GM12878 (cell line): ENCODE measurements at regions not wholly inside any gene's neighbourhood (a gene's known extent, or its start where the extent isn't known, plus 50 kb on each side); places are given as distances from the start of the nearest gene placed in this dataset.

Experiments
- ATAC-seq: fragments of 200-7000 bp; cut with Tn5 transposase; 3 replicates; pipeline ENCODE4 v1.9.1; 2020; ENCODE audit warnings: mild to moderate bottlenecking, moderate library complexity
- BruUV-seq: library from RNA; stranded (reverse); fragments of 400-500 nt; replicated peaks from 2 replicates; lab custom pipeline; 2021; lab: Mats Ljungman, UMichigan
- CTCF ChIA-PET: fragments of 300-600 bp; sonication (Branson Sonifier 250); formaldehyde crosslinking; extraction: SDS; loops from one replicate; lab custom pipeline; 2021; ENCODE audit warnings: inconsistent platforms; lab: Yijun Ruan, JAX
- POLR2A ChIA-PET: fragments of 350-600 bp; formaldehyde crosslinking; extraction: SDS; loops from one replicate; lab custom pipeline; 2021; ENCODE audit warnings: inconsistent platforms; lab: Charles Lee
- RAD21 ChIA-PET: fragments of 300-600 bp; sonication (Branson Sonifier 250); formaldehyde crosslinking; loops from one replicate; lab custom pipeline; 2023; ENCODE audit warnings: antibody characterized with exemption; ENCODE audit not compliant: unreplicated experiment; lab: Charles Lee
- SMC1A ChIA-PET: fragments of 300-600 bp; sonication (Branson Sonifier 250); formaldehyde crosslinking; loops from one replicate; lab custom pipeline; 2023; ENCODE audit not compliant: unreplicated experiment, uncharacterized antibody; lab: Charles Lee
- DNase-seq: peaks from one replicate; pipeline ENCODE4 v3.0.0-alpha.2; 2011; ENCODE audit warnings: low read depth, low spot score
- FAIRE-seq: peaks from 3 replicates; lab custom pipeline; 2011; peaks lifted over from hg19 to GRCh38; lab: Jason Lieb, UNC
- H2AFZ ChIP-seq: 2 replicates; pipeline ENCODE4 v1.6.0; 2011; ENCODE audit warnings: low read depth, low read length, control low read depth; ENCODE audit not compliant: control insufficient read depth
- H3K27ac ChIP-seq: 2 replicates; pipeline ENCODE4 v1.5.1; 2011; ENCODE audit warnings: control low read depth; ENCODE audit not compliant: control insufficient read depth, insufficient read depth
- H3K27me3 ChIP-seq, 2 experiments: replicated peaks in 1 of 2; 2 replicates each; pipeline versions ENCODE4 v1.6.0 to v1.6.1; 2011; ENCODE audit warnings: low read length in 1 of 2; ENCODE audit not compliant: control insufficient read depth in 2 of 2, insufficient read depth in 2 of 2
- H3K36me3 ChIP-seq, 2 experiments: 2 replicates each; pipeline ENCODE4 v1.5.1; 2011; ENCODE audit warnings: low read length in 1 of 2; ENCODE audit not compliant: control insufficient read depth in 2 of 2, insufficient read depth in 2 of 2
- H3K4me1 ChIP-seq: 2 replicates; pipeline ENCODE4 v1.6.1; 2011; ENCODE audit warnings: mild to moderate bottlenecking, low read length, moderate library complexity, mixed read lengths; ENCODE audit not compliant: control insufficient read depth, insufficient read depth
- H3K4me2 ChIP-seq: 2 replicates; pipeline ENCODE4 v1.6.0; 2011; ENCODE audit warnings: control low read depth; ENCODE audit not compliant: control insufficient read depth, insufficient read depth
- H3K4me3 ChIP-seq: fragments of 200-600 bp; sonication (generic); 2 replicates; pipeline ENCODE4 v1.5.1; 2016
- H3K79me2 ChIP-seq: 2 replicates; pipeline ENCODE4 v1.6.0; 2011; ENCODE audit warnings: low read length; ENCODE audit not compliant: control insufficient read depth, insufficient read depth
- H3K9ac ChIP-seq: 2 replicates; pipeline ENCODE4 v1.8.0; 2011; ENCODE audit warnings: low read length, control low read depth, mixed read lengths; ENCODE audit not compliant: control insufficient read depth, insufficient read depth
- H3K9me3 ChIP-seq: replicated peaks from 3 replicates; pipeline ENCODE4 v1.5.1; 2011; ENCODE audit warnings: mild to moderate bottlenecking, low read length; ENCODE audit not compliant: control insufficient read depth, insufficient read depth
- H4K20me1 ChIP-seq: 2 replicates; pipeline ENCODE4 v1.6.0; 2011; ENCODE audit not compliant: control insufficient read depth, insufficient read depth
- BCL11A ChIP-seq: IDR thresholded peaks from 2 replicates; pipeline ENCODE4 v1.6.1; 2011; ENCODE audit warnings: low read depth, low read length
- CBFB ChIP-seq: IDR thresholded peaks from 2 replicates; pipeline ENCODE4 v1.6.1; 2016; ENCODE audit warnings: antibody characterized with exemption, low read depth
- CHD1 ChIP-seq: IDR thresholded peaks from 2 replicates; pipeline ENCODE4 v1.6.1; 2012; ENCODE audit warnings: low read depth, low read length, improper control_type of control experiment
- HCFC1 ChIP-seq: fragments of 150-350 bp; IDR thresholded peaks from 2 replicates; pipeline ENCODE4 v1.6.1; 2014; ENCODE audit warnings: low read length
- NFIC ChIP-seq: IDR thresholded peaks from 2 replicates; pipeline ENCODE4 v1.6.1; 2012; ENCODE audit warnings: low read depth, mild to moderate bottlenecking, inconsistent platforms, low read length, moderate library complexity
- TCF7 ChIP-seq: IDR thresholded peaks from 2 replicates; pipeline ENCODE4 v1.6.1; 2014; ENCODE audit warnings: antibody characterized with exemption, borderline replicate concordance
- ZNF207 ChIP-seq: fragments of 450-650 bp; IDR thresholded peaks from 2 replicates; pipeline ENCODE4 v1.6.1; 2014; ENCODE audit warnings: antibody characterized with exemption, mild to moderate bottlenecking, borderline replicate concordance
- ZSCAN29 ChIP-seq: fragments of 450-650 bp; IDR thresholded peaks from 2 replicates; pipeline ENCODE4 v1.6.1; 2017; ENCODE audit warnings: mild to moderate bottlenecking, moderate library complexity
- WGBS: methylation state at CpG from one replicate; pipeline ENCODE4 v1.1.6; 2016; ENCODE audit warnings: low lambda C conversion rate; ENCODE audit not compliant: insufficient replicate concordance, insufficient coverage; ENCODE audit errors: missing lambda C conversion rate; 5-methylcytosine and 5-hydroxymethylcytosine counted together
- in situ Hi-C: fragments of 300-500 bp; cut with MboI; formaldehyde crosslinking; loops from 9 replicates; pipeline ENCODE4 v1.14.3; 2018; ENCODE audit warnings: mixed read lengths
- intact Hi-C: fragments of 100-400 bp; cut with micrococcal nuclease; formaldehyde crosslinking; loops from one replicate; pipeline ENCODE4 v1.14.2; 2022; ENCODE audit not compliant: unreplicated experiment
- TF ChIP-seq, protein P1 (sequence below): fragments of 450-650 bp; IDR thresholded peaks from 2 replicates; pipeline ENCODE4 v1.6.1; 2016; ENCODE audit warnings: mild to moderate bottlenecking, moderate library complexity, borderline replicate concordance
- TF ChIP-seq, protein P2 (sequence below): IDR thresholded peaks from 2 replicates; pipeline ENCODE4 v1.6.1; 2012; ENCODE audit warnings: improper control_type of control experiment, low read depth, low read length; ENCODE audit not compliant: insufficient replicate concordance

DNA sequence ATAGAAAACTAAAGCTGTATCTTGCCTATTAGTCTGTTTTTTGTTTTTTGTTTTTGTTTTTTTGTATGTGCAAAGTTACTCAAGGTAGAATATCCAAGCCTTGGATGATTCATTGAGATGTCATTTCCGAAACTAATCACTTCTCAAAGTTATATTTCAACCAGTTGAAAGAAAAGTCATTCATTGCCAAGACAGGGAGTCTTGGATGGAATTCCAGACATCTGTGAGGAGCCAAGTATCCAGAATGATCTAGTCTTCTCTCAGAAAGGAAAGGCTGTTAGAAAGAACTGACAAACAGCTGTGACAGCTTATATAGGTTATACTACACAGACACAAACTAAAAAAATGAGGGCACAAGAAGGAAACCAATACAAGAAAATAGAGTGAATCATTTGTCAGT is 141.1 kb upstream of the NDST3 start:
- ChIA-PET SMC1A (interaction anchor here (1.1 to 1.5 kb wide), 2 partner anchors 11 to 16 kb away, joined by 3 to 6 read pairs; no protein-coding TSS in a partner anchor), CTCF (no interaction called here), POLR2A (no interaction called here), RAD21 (no interaction called here)
- Histone ChIP-seq H3K9me3 (no peaks in the 10 kb centered on the region), H3K4me3 (no peak overlapping the region), H2AFZ (no peak overlapping the region), H3K36me3 (no peaks in the 10 kb centered on the region), H3K4me2 (no peak overlapping the region), H3K27ac (no peak overlapping the region), H4K20me1 (no peaks in the 10 kb centered on the region), H3K27me3 (no peaks in the 10 kb centered on the region), H3K79me2 (no peaks in the 10 kb centered on the region), H3K9ac (no peak overlapping the region), H3K4me1 (no peaks in the 10 kb centered on the region)
- BruUV-seq, result no TSS peak
- in situ Hi-C loops, result no loop called here
- no peak for DNase-seq
- FAIRE-seq, result no peak
- intact Hi-C loops, result no loop called here
- ATAC-seq, result no peak
- no peak for TF ChIP-seq ZNF207
- TF ChIP-seq CBFB, result no peak
- TF ChIP-seq TCF7, result no peak
- TF ChIP-seq HCFC1, result no peak
- TF ChIP-seq, protein P1, sequence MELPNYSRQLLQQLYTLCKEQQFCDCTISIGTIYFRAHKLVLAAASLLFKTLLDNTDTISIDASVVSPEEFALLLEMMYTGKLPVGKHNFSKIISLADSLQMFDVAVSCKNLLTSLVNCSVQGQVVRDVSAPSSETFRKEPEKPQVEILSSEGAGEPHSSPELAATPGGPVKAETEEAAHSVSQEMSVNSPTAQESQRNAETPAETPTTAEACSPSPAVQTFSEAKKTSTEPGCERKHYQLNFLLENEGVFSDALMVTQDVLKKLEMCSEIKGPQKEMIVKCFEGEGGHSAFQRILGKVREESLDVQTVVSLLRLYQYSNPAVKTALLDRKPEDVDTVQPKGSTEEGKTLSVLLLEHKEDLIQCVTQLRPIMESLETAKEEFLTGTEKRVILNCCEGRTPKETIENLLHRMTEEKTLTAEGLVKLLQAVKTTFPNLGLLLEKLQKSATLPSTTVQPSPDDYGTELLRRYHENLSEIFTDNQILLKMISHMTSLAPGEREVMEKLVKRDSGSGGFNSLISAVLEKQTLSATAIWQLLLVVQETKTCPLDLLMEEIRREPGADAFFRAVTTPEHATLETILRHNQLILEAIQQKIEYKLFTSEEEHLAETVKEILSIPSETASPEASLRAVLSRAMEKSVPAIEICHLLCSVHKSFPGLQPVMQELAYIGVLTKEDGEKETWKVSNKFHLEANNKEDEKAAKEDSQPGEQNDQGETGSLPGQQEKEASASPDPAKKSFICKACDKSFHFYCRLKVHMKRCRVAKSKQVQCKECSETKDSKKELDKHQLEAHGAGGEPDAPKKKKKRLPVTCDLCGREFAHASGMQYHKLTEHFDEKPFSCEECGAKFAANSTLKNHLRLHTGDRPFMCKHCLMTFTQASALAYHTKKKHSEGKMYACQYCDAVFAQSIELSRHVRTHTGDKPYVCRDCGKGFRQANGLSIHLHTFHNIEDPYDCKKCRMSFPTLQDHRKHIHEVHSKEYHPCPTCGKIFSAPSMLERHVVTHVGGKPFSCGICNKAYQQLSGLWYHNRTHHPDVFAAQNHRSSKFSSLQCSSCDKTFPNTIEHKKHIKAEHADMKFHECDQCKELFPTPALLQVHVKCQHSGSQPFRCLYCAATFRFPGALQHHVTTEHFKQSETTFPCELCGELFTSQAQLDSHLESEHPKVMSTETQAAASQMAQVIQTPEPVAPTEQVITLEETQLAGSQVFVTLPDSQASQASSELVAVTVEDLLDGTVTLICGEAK, result no peak
- no peak for TF ChIP-seq CHD1
- no peak for TF ChIP-seq ZSCAN29
- no peak for TF ChIP-seq NFIC
- TF ChIP-seq BCL11A, result no peak
- TF ChIP-seq, protein P2, sequence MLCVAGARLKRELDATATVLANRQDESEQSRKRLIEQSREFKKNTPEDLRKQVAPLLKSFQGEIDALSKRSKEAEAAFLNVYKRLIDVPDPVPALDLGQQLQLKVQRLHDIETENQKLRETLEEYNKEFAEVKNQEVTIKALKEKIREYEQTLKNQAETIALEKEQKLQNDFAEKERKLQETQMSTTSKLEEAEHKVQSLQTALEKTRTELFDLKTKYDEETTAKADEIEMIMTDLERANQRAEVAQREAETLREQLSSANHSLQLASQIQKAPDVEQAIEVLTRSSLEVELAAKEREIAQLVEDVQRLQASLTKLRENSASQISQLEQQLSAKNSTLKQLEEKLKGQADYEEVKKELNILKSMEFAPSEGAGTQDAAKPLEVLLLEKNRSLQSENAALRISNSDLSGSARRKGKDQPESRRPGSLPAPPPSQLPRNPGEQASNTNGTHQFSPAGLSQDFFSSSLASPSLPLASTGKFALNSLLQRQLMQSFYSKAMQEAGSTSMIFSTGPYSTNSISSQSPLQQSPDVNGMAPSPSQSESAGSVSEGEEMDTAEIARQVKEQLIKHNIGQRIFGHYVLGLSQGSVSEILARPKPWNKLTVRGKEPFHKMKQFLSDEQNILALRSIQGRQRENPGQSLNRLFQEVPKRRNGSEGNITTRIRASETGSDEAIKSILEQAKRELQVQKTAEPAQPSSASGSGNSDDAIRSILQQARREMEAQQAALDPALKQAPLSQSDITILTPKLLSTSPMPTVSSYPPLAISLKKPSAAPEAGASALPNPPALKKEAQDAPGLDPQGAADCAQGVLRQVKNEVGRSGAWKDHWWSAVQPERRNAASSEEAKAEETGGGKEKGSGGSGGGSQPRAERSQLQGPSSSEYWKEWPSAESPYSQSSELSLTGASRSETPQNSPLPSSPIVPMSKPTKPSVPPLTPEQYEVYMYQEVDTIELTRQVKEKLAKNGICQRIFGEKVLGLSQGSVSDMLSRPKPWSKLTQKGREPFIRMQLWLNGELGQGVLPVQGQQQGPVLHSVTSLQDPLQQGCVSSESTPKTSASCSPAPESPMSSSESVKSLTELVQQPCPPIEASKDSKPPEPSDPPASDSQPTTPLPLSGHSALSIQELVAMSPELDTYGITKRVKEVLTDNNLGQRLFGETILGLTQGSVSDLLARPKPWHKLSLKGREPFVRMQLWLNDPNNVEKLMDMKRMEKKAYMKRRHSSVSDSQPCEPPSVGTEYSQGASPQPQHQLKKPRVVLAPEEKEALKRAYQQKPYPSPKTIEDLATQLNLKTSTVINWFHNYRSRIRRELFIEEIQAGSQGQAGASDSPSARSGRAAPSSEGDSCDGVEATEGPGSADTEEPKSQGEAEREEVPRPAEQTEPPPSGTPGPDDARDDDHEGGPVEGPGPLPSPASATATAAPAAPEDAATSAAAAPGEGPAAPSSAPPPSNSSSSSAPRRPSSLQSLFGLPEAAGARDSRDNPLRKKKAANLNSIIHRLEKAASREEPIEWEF, result no peak
- 0% methylated on average over 1 of the region's 1 CpG for WGBS
